GM10248 (cell line): ENCODE measurements at regions not wholly inside any gene's neighbourhood (a gene's known extent, or its start where the extent isn't known, plus 50 kb on each side); places are given as distances from the start of the nearest gene placed in this dataset.

Experiments
- CTCF ChIA-PET: fragments of 300-600 bp; sonication (Branson Sonifier 250); formaldehyde crosslinking; extraction: SDS; loops from one replicate; lab custom pipeline; 2021; ENCODE audit warnings: antibody characterized with exemption; lab: Yijun Ruan, JAX
- POLR2A ChIA-PET: fragments of 350-650 bp; sonication (Branson Sonifier 250); formaldehyde crosslinking; extraction: SDS; loops from one replicate; lab custom pipeline; 2020; ENCODE audit warnings: antibody characterized with exemption; lab: Yijun Ruan, JAX
- DNase-seq: peaks from one replicate; pipeline ENCODE4 v3.0.0; 2012; ENCODE audit errors: extremely low spot score
- CTCF ChIP-seq: IDR thresholded peaks from 2 replicates; pipeline ENCODE4 v1.5.1; 2012; ENCODE audit warnings: mild to moderate bottlenecking, low read depth; ENCODE audit errors: extremely low read depth, missing control alignments, control extremely low read depth

DNA sequence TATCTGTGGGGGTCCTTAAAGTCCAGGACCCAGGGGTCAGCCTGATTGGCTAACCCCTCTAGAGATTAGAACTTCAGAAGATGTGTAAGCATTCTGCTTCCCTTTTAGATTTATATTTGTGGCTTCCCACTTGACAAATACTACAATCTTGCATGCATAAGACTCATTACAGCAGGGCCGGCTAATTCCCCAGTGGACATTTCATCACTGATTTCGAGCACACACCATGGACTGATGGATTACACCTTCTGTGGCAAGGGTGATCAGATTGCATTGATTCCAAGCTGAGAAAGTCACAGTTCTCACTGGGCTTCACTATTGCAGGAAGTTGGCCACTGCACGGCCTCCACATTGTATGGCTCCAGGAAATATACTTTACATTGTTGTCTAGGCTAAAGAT lies 65.8 kb upstream of the DAPK1 start:
- TF ChIP-seq CTCF = no peak
- DNase-seq = no peak
- ChIA-PET CTCF (no interaction called here), POLR2A (no interaction called here)

GRCh38 chr9:87433853-87434252 lies 63.8 kb upstream of the DAPK1 start:
- POLR2A ChIA-PET = no interaction called here
- no peak for DNase-seq
- TF ChIP-seq CTCF = no peak
- CTCF ChIA-PET = no interaction called here

- CTCF ChIA-PET = no interaction called here
- POLR2A ChIA-PET = no interaction called here
- no peak for DNase-seq
- no peak for TF ChIP-seq CTCF
Observed at GRCh38 chr9:87434366-87434765, 63.3 kb upstream of the DAPK1 start.

DNA sequence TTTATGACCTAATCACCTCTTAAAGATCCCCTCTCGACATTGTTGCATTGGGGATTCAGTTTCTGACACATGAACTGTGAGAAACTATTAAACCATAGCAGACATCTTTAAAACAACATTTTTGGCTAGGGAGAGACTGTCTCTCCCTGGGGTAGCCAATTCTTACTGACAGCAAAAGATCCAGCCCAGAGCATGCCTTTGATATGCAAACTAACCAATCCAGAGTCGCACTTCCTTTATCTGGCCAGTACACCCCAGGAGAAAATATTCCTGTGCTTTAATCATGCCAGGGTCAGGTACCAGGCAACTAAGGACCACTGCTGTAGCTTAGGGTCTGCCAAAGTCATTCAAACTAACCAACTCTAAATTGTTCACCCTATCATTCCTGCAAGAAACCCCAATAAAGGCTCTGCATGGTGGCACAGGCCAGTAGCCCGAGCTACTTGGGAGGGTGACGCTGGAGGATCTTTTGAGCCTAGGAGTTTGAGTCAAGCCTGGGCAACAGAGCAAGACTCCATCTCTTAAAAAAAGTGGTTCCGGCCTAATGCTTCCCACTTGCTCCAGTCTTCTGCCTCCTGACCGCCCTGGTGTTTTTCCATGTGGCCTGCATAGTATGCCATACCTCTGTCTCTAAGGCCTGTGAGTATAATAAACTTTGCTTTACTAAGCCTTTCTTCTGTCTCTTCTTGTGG lies 62.3 kb upstream of the DAPK1 start:
- POLR2A ChIA-PET = no interaction called here
- CTCF ChIA-PET = no interaction called here
- DNase-seq = no peak
- TF ChIP-seq CTCF = no peak

DNA sequence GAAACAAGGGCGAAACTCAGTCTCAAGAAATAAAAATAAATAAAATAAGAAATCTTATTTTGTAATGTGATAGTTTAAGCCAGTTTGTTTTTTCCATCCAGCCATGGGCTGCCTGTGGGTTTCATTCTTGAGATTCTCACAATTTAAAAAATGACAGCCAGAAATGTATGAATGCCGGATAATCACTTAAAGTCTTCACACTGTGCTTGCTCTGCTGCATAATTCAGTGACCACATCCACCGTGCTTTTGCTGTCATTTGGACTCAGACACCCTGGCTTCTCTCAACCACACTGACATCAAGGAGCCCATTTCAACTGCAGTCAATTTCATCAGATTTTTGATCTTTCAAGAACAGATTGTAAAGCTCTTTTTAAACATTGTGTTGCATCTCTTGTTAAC lies 61.0 kb upstream of the DAPK1 start:
- no peak for TF ChIP-seq CTCF
- POLR2A ChIA-PET = no interaction called here
- CTCF ChIA-PET = interaction anchor here (0.7 kb wide), 1 partner anchor 9 kb away, joined by 3 read pairs; no protein-coding TSS in a partner anchor

GRCh38 chr9:87437966-87438365 lies 59.7 kb upstream of the DAPK1 start:
- TF ChIP-seq CTCF = no peak
- CTCF ChIA-PET = no interaction called here
- DNase-seq = no peak
- POLR2A ChIA-PET = no interaction called here

More for the DNA sequence above, 61.0 kb upstream of the DAPK1 start:
- DNase-seq = no peak
